Transverse colon (tissue), 3 donors: ENCODE measurements at regions not wholly inside any gene's neighbourhood (a gene's known extent, or its start where the extent isn't known, plus 50 kb on each side); places are given as distances from the start of the nearest gene placed in this dataset.

ENCODE experiments used
- EP300 ChIP-seq: sonication (generic); formaldehyde crosslinking; IDR thresholded peaks from one replicate; pipeline ENCODE4 v1.6.1; 2017; ENCODE audit warnings: antibody characterized with exemption, low read depth
- POLR2A ChIP-seq: fragments of 450-650 bp; IDR thresholded peaks from one replicate; pipeline ENCODE4 v1.6.1; 2016; ENCODE audit warnings: antibody characterized with exemption, mild to moderate bottlenecking, moderate library complexity
- TF ChIP-seq, protein P1 (sequence below), 5 experiments: fragments of 200-600 bp in 3 of 5; fragments of 450-650 bp in 2 of 5; sonication (generic) in 3 of 5; IDR thresholded peaks; 1 replicate in 2 of 5; 2 replicates in 3 of 5; pipeline ENCODE4 v1.5.1; 2016 to 2017; ENCODE audit warnings: antibody characterized with exemption in 5 of 5, inconsistent platforms in 3 of 5, mild to moderate bottlenecking in 2 of 5, moderate library complexity in 1 of 5

GRCh38 chr1:79431340-79431739, 424.8 kb upstream of the ADGRL4 start:
- TF ChIP-seq POLR2A = no peak
- TF ChIP-seq, protein P1, sequence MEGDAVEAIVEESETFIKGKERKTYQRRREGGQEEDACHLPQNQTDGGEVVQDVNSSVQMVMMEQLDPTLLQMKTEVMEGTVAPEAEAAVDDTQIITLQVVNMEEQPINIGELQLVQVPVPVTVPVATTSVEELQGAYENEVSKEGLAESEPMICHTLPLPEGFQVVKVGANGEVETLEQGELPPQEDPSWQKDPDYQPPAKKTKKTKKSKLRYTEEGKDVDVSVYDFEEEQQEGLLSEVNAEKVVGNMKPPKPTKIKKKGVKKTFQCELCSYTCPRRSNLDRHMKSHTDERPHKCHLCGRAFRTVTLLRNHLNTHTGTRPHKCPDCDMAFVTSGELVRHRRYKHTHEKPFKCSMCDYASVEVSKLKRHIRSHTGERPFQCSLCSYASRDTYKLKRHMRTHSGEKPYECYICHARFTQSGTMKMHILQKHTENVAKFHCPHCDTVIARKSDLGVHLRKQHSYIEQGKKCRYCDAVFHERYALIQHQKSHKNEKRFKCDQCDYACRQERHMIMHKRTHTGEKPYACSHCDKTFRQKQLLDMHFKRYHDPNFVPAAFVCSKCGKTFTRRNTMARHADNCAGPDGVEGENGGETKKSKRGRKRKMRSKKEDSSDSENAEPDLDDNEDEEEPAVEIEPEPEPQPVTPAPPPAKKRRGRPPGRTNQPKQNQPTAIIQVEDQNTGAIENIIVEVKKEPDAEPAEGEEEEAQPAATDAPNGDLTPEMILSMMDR (IDR thresholded peaks at IDR 0.05) = no peak
- no peak for TF ChIP-seq EP300
